HEK293 (cell line): ENCODE measurements at regions not wholly inside any gene's neighbourhood (a gene's known extent, or its start where the extent isn't known, plus 50 kb on each side); places are given as distances from the start of the nearest gene placed in this dataset.

Experiments
- CTCF ChIA-PET: fragments of 350-600 bp; formaldehyde crosslinking; extraction: SDS; loops from one replicate; lab custom pipeline; 2021; ENCODE audit warnings: antibody characterized with exemption; lab: Yijun Ruan, JAX
- POLR2A ChIA-PET: fragments of 300-600 bp; formaldehyde crosslinking; extraction: SDS; loops from one replicate; lab custom pipeline; 2020; ENCODE audit warnings: antibody characterized with exemption, inconsistent platforms; lab: Yijun Ruan, JAX
- H3K27ac ChIP-seq: fragments of 200-500 bp; sonication (Bioruptor generic); 2 replicates; pipeline ENCODE4 v1.5.1; 2014; ENCODE audit warnings: low read depth, low read length, control low read depth, inconsistent platforms; ENCODE audit errors: extremely low read depth
- H3K36me3 ChIP-seq, 2 experiments: fragments of 200-500 bp in 1 of 2; sonication (Bioruptor generic) in 1 of 2; 1 replicate in 1 of 2; 2 replicates in 1 of 2; pipeline ENCODE4 v1.5.1; 2014 to 2017; ENCODE audit warnings: inconsistent platforms in 2 of 2, low read length in 2 of 2; ENCODE audit not compliant: control insufficient read depth in 2 of 2, insufficient read depth in 1 of 2
- H3K4me1 ChIP-seq: fragments of 200-500 bp; sonication (Bioruptor generic); 2 replicates; pipeline ENCODE4 v1.5.1; 2014; ENCODE audit warnings: mild to moderate bottlenecking, low read length, inconsistent platforms; ENCODE audit not compliant: control insufficient read depth, insufficient read depth
- H3K4me3 ChIP-seq: 2 replicates; pipeline ENCODE4 v1.5.1; 2011; ENCODE audit warnings: low read depth, mild to moderate bottlenecking, control low read depth, low read length, moderate library complexity
- H3K9me3 ChIP-seq: fragments of 200-500 bp; sonication (Bioruptor generic); 2 replicates; pipeline ENCODE4 v1.5.1; 2014; ENCODE audit warnings: low read depth, low read length, inconsistent platforms; ENCODE audit not compliant: control insufficient read depth, insufficient read depth
- SCRT1 ChIP-seq: fragments of 450-650 bp; formaldehyde crosslinking; IDR thresholded peaks from 2 replicates; pipeline ENCODE4 v1.5.1; 2016; ENCODE audit warnings: missing biosample characterization, missing genetic modification characterization, borderline replicate concordance
- SP3 ChIP-seq: fragments of 450-650 bp; formaldehyde crosslinking; IDR thresholded peaks from 2 replicates; pipeline ENCODE4 v1.5.1; 2016; ENCODE audit warnings: missing biosample characterization, missing genetic modification characterization
- SP7 ChIP-seq: fragments of 450-650 bp; formaldehyde crosslinking; IDR thresholded peaks from 2 replicates; pipeline ENCODE4 v1.5.1; 2016; ENCODE audit warnings: missing biosample characterization, missing genetic modification characterization
- TCF7L2 ChIP-seq: IDR thresholded peaks from 2 replicates; pipeline ENCODE4 v1.6.1; 2011; ENCODE audit warnings: low read depth, mild to moderate bottlenecking, inconsistent platforms, low read length, moderate library complexity, borderline replicate concordance
- YY2 ChIP-seq: fragments of 450-650 bp; formaldehyde crosslinking; IDR thresholded peaks from 2 replicates; pipeline ENCODE4 v1.5.1; 2016; ENCODE audit warnings: missing biosample characterization, missing genetic modification characterization
- ZBTB17 ChIP-seq: fragments of 450-650 bp; formaldehyde crosslinking; IDR thresholded peaks from 2 replicates; pipeline ENCODE4 v1.5.1; 2016; ENCODE audit warnings: missing biosample characterization, missing genetic modification characterization
- ZNF114 ChIP-seq: fragments of 450-650 bp; formaldehyde crosslinking; IDR thresholded peaks from 2 replicates; pipeline ENCODE4 v1.5.0; 2017; ENCODE audit warnings: missing biosample characterization, missing genetic modification characterization
- ZNF138 ChIP-seq: fragments of 450-650 bp; formaldehyde crosslinking; IDR thresholded peaks from 2 replicates; pipeline ENCODE4 v1.5.1; 2016; ENCODE audit warnings: missing biosample characterization, missing genetic modification characterization, borderline replicate concordance
- ZNF155 ChIP-seq: fragments of 450-650 bp; formaldehyde crosslinking; IDR thresholded peaks from 2 replicates; pipeline ENCODE4 v1.5.1; 2016; ENCODE audit warnings: missing biosample characterization, missing genetic modification characterization
- ZNF169 ChIP-seq: fragments of 450-650 bp; formaldehyde crosslinking; IDR thresholded peaks from 2 replicates; pipeline ENCODE4 v1.5.1; 2016; ENCODE audit warnings: missing biosample characterization, missing genetic modification characterization
- ZNF2 ChIP-seq: fragments of 450-650 bp; formaldehyde crosslinking; IDR thresholded peaks from 2 replicates; pipeline ENCODE4 v1.5.1; 2016; ENCODE audit warnings: missing biosample characterization, missing genetic modification characterization
- ZNF214 ChIP-seq: fragments of 450-650 bp; formaldehyde crosslinking; IDR thresholded peaks from 2 replicates; pipeline ENCODE4 v1.5.1; 2017; ENCODE audit warnings: missing biosample characterization, mild to moderate bottlenecking, missing genetic modification characterization, borderline replicate concordance
- ZNF223 ChIP-seq: fragments of 450-650 bp; formaldehyde crosslinking; IDR thresholded peaks from 2 replicates; pipeline ENCODE4 v1.5.1; 2016; ENCODE audit warnings: missing biosample characterization, missing genetic modification characterization
- ZNF350 ChIP-seq: fragments of 450-650 bp; formaldehyde crosslinking; IDR thresholded peaks from 2 replicates; pipeline ENCODE4 v1.5.0; 2017; ENCODE audit warnings: missing biosample characterization, mild to moderate bottlenecking, missing genetic modification characterization
- ZNF391 ChIP-seq: fragments of 450-650 bp; formaldehyde crosslinking; IDR thresholded peaks from 2 replicates; pipeline ENCODE4 v1.5.1; 2016; ENCODE audit warnings: low read depth, missing biosample characterization, missing genetic modification characterization, borderline replicate concordance
- ZNF423 ChIP-seq: fragments of 450-650 bp; formaldehyde crosslinking; IDR thresholded peaks from 2 replicates; pipeline ENCODE4 v1.5.1; 2016; ENCODE audit warnings: missing biosample characterization, missing genetic modification characterization
- ZNF558 ChIP-seq: fragments of 450-650 bp; formaldehyde crosslinking; IDR thresholded peaks from 2 replicates; pipeline ENCODE4 v1.5.1; 2016; ENCODE audit warnings: missing biosample characterization, missing genetic modification characterization
- ZNF571 ChIP-seq: fragments of 450-650 bp; formaldehyde crosslinking; IDR thresholded peaks from 2 replicates; pipeline ENCODE4 v1.5.0; 2017; ENCODE audit warnings: missing biosample characterization, missing genetic modification characterization
- ZNF623 ChIP-seq: fragments of 450-650 bp; formaldehyde crosslinking; IDR thresholded peaks from 2 replicates; pipeline ENCODE4 v1.5.1; 2016; ENCODE audit warnings: missing biosample characterization, missing genetic modification characterization
- ZNF776 ChIP-seq: fragments of 450-650 bp; formaldehyde crosslinking; IDR thresholded peaks from 2 replicates; pipeline ENCODE4 v1.5.0; 2017; ENCODE audit warnings: missing biosample characterization, missing genetic modification characterization, borderline replicate concordance
- TF ChIP-seq, protein P1 (sequence below): fragments of 450-650 bp; formaldehyde crosslinking; IDR thresholded peaks from 2 replicates; pipeline ENCODE4 v1.5.1; 2016; ENCODE audit warnings: missing biosample characterization, missing genetic modification characterization, borderline replicate concordance
- TF ChIP-seq, protein P2 (sequence below): fragments of 450-650 bp; formaldehyde crosslinking; IDR thresholded peaks from 2 replicates; pipeline ENCODE4 v1.5.1; 2017; ENCODE audit warnings: missing biosample characterization, missing genetic modification characterization

DNA sequence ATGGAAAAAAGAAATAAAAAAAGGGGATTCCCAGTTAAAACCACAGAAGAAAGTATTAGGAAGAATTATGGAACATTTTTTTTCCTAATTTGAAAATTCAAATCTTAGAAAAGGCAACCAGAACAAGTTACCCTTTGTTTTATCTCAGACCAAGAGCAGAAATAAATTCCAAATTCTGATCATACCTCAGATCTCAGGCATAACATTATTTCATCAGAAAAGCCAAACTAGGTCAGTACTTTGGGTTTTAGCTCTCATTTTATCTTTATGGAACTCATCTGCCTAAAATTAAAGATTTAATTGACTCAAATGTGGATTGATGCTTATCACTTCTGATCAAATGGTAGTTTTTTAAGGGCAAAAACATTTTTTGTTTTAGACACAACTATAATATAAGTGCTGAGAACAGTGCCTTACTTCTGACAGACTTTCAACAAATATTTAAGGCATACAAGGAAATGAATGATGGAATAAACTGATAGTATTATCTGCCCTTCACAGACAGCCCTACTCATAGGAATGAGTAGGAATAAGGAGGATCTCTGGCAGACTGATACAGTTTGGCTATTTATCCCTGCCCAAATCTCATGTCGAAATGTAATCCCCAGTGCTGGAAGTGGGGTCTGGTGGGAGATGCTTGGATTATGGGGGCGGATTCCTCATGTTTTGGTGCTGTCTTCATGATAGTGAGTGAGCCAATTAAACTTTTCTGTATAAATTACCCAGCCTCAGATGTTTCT is 245.3 kb upstream of the PITX2 start:
- POLR2A ChIA-PET = no interaction called here
- no peak for TF ChIP-seq ZNF223 (tag by site-specific recombination)
- TF ChIP-seq, protein P1, sequence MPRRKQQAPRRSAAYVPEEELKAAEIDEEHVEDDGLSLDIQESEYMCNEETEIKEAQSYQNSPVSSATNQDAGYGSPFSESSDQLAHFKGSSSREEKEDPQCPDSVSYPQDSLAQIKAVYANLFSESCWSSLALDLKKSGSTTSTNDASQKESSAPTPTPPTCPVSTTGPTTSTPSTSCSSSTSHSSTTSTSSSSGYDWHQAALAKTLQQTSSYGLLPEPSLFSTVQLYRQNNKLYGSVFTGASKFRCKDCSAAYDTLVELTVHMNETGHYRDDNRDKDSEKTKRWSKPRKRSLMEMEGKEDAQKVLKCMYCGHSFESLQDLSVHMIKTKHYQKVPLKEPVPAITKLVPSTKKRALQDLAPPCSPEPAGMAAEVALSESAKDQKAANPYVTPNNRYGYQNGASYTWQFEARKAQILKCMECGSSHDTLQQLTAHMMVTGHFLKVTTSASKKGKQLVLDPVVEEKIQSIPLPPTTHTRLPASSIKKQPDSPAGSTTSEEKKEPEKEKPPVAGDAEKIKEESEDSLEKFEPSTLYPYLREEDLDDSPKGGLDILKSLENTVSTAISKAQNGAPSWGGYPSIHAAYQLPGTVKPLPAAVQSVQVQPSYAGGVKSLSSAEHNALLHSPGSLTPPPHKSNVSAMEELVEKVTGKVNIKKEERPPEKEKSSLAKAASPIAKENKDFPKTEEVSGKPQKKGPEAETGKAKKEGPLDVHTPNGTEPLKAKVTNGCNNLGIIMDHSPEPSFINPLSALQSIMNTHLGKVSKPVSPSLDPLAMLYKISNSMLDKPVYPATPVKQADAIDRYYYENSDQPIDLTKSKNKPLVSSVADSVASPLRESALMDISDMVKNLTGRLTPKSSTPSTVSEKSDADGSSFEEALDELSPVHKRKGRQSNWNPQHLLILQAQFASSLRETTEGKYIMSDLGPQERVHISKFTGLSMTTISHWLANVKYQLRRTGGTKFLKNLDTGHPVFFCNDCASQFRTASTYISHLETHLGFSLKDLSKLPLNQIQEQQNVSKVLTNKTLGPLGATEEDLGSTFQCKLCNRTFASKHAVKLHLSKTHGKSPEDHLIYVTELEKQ (tag by site-specific recombination) = no peak
- no peak for TF ChIP-seq ZNF391 (tag by site-specific recombination)
- TF ChIP-seq ZNF214 (tag by site-specific recombination) = no peak
- TF ChIP-seq ZNF423 = no peak
- no peak for TF ChIP-seq ZNF350 (tag by site-specific recombination)
- no peak for TF ChIP-seq ZBTB17
- no peak for TF ChIP-seq ZNF776 (tag by site-specific recombination)
- no peak for TF ChIP-seq ZNF623
- TF ChIP-seq ZNF169 (tag by site-specific recombination) = no peak
- no peak for TF ChIP-seq ZNF2 (tag by site-specific recombination)
- TF ChIP-seq, protein P2, sequence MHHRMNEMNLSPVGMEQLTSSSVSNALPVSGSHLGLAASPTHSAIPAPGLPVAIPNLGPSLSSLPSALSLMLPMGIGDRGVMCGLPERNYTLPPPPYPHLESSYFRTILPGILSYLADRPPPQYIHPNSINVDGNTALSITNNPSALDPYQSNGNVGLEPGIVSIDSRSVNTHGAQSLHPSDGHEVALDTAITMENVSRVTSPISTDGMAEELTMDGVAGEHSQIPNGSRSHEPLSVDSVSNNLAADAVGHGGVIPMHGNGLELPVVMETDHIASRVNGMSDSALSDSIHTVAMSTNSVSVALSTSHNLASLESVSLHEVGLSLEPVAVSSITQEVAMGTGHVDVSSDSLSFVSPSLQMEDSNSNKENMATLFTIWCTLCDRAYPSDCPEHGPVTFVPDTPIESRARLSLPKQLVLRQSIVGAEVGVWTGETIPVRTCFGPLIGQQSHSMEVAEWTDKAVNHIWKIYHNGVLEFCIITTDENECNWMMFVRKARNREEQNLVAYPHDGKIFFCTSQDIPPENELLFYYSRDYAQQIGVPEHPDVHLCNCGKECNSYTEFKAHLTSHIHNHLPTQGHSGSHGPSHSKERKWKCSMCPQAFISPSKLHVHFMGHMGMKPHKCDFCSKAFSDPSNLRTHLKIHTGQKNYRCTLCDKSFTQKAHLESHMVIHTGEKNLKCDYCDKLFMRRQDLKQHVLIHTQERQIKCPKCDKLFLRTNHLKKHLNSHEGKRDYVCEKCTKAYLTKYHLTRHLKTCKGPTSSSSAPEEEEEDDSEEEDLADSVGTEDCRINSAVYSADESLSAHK (tag by site-specific recombination) = no peak
- TF ChIP-seq ZNF155 (tag by site-specific recombination) = no peak
- no peak for TF ChIP-seq YY2
- TF ChIP-seq SP7 (tag by site-specific recombination) = no peak
- TF ChIP-seq, all 188 proteins: peak for 0
- no peaks in the 10 kb centered on the region for H3K9me3 ChIP-seq
- no peak overlapping the region for H3K4me3 ChIP-seq
- CTCF ChIA-PET = no interaction called here
- H3K27ac ChIP-seq = no peak overlapping the region
- H3K36me3 ChIP-seq = no peaks in the 10 kb centered on the region
- peaks cover 9% of the 10 kb centered on the region for H3K4me1 ChIP-seq

DNA sequence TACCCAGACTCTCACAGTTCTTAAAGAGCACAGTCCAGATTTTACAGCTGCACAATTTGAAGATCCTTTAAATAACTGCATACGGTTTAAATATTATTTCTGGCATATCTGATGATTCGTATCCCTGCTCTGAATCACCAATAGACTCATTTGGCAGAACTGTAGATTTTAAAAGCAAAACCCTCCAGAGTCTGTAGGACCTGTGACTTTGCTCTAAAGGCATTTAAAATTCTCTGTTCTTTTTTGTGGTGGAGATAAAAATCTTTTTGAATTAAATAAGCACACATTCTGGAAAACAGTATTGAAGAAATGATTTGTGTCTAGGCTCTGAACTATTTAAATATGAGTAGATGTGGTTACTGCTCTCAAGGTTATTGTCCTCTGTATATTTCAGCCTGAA is 246.2 kb upstream of the PITX2 start:
- no peak overlapping the region for H3K27ac ChIP-seq
- CTCF ChIA-PET = interaction anchor here (0.6 kb wide), 1 partner anchor 12 kb away, joined by 3 read pairs; no protein-coding TSS in a partner anchor
- H3K9me3 ChIP-seq = no peaks in the 10 kb centered on the region
- POLR2A ChIA-PET = no interaction called here
- no peaks in the 10 kb centered on the region for H3K36me3 ChIP-seq
- H3K4me1 ChIP-seq = peaks cover 9% of the 10 kb centered on the region
- no peak overlapping the region for H3K4me3 ChIP-seq
- TF ChIP-seq ZNF114 (tag by site-specific recombination) (no peak), ZNF558 (tag by site-specific recombination) (no peak), TCF7L2 (no peak), SP3 (tag by site-specific recombination) (no peak), SCRT1 (tag by site-specific recombination) (no peak), ZNF138 (tag by site-specific recombination) (no peak), ZNF623 (no peak), ZNF571 (no peak)
- TF ChIP-seq, all 188 proteins: peak for 0
